IMR-90 (cell line): ENCODE measurements at regions not wholly inside any gene's neighbourhood (a gene's known extent, or its start where the extent isn't known, plus 50 kb on each side); places are given as distances from the start of the nearest gene placed in this dataset.

Experiments
- ATAC-seq: fragments of 200-7000 bp; cut with Tn5 transposase; 2 replicates; pipeline ENCODE4 v1.9.1; 2020; ENCODE audit warnings: low read depth, mild to moderate bottlenecking, moderate library complexity
- BruUV-seq: library from RNA; stranded (reverse); fragments of 400-500 nt; replicated peaks from 2 replicates; lab custom pipeline; 2021; lab: Mats Ljungman, UMichigan
- CTCF ChIA-PET: fragments of 300-600 bp; formaldehyde crosslinking; extraction: SDS; loops from one replicate; lab custom pipeline; 2021; ENCODE audit warnings: antibody characterized with exemption; lab: Yijun Ruan, JAX
- POLR2A ChIA-PET: fragments of 300-600 bp; sonication (Branson Sonifier 250); formaldehyde crosslinking; loops from one replicate; lab custom pipeline; 2022; ENCODE audit warnings: antibody characterized with exemption; ENCODE audit not compliant: unreplicated experiment; lab: Charles Lee
- DNase-seq: peaks from one replicate; pipeline ENCODE4 v3.0.0; 2013
- H2AFZ ChIP-seq: replicated peaks from 2 replicates; pipeline ENCODE3; 2013; ENCODE audit warnings: low read length, mild to moderate bottlenecking; ENCODE audit not compliant: poor library complexity
- H2AK5ac ChIP-seq: 2 replicates; pipeline ENCODE4 v1.6.1; 2013; ENCODE audit warnings: low read depth, low read length, inconsistent platforms
- H2AK9ac ChIP-seq: replicated peaks from 2 replicates; pipeline ENCODE3; 2013; ENCODE audit warnings: mild to moderate bottlenecking, low read depth, low read length, moderate library complexity; ENCODE audit not compliant: poor library complexity
- H2BK120ac ChIP-seq: 2 replicates; pipeline ENCODE4 v1.6.1; 2013; ENCODE audit warnings: low read depth, low read length, inconsistent platforms
- H2BK15ac ChIP-seq: 3 replicates; pipeline ENCODE4 v1.6.1; 2013; ENCODE audit warnings: low read depth, low read length, inconsistent platforms
- H2BK20ac ChIP-seq: 2 replicates; pipeline ENCODE4 v1.6.1; 2013; ENCODE audit warnings: low read depth, mild to moderate bottlenecking, inconsistent platforms, low read length, moderate library complexity
- H2BK5ac ChIP-seq: 2 replicates; pipeline ENCODE4 v1.6.1; 2013; ENCODE audit warnings: mild to moderate bottlenecking, low read depth, low read length, inconsistent platforms; ENCODE audit not compliant: poor library complexity, severe bottlenecking
- H3K14ac ChIP-seq: replicated peaks from 2 replicates; pipeline ENCODE4 v1.6.1; 2013; ENCODE audit warnings: low read depth, low read length, inconsistent platforms
- H3K18ac ChIP-seq: 2 replicates; pipeline ENCODE4 v1.6.1; 2013; ENCODE audit warnings: low read depth, low read length, control low read depth
- H3K23ac ChIP-seq: 2 replicates; pipeline ENCODE4 v1.6.1; 2013; ENCODE audit warnings: low read depth, low read length, inconsistent platforms
- H3K27ac ChIP-seq: 2 replicates; pipeline ENCODE4 v1.5.1; 2013; ENCODE audit warnings: mild to moderate bottlenecking, control low read depth, low read length; ENCODE audit not compliant: insufficient read depth
- H3K27me3 ChIP-seq: 2 replicates; pipeline ENCODE4 v1.6.1; 2013; ENCODE audit warnings: low read length; ENCODE audit not compliant: control insufficient read depth, insufficient read depth
- H3K36me3 ChIP-seq: 2 replicates; pipeline ENCODE4 v1.6.1; 2013; ENCODE audit warnings: low read length, mixed read lengths; ENCODE audit not compliant: control insufficient read depth, insufficient read depth
- H3K4ac ChIP-seq: 2 replicates; pipeline ENCODE4 v1.6.1; 2013; ENCODE audit warnings: low read depth, low read length, inconsistent platforms
- H3K4me1 ChIP-seq: 2 replicates; pipeline ENCODE4 v1.6.1; 2013; ENCODE audit warnings: low read length, mixed read lengths; ENCODE audit not compliant: control insufficient read depth, insufficient read depth
- H3K4me2 ChIP-seq: 2 replicates; pipeline ENCODE4 v1.6.1; 2013; ENCODE audit warnings: low read depth, mild to moderate bottlenecking, control low read depth, low read length, moderate library complexity
- H3K4me3 ChIP-seq: 2 replicates; pipeline ENCODE4 v1.5.1; 2013; ENCODE audit warnings: low read depth, mild to moderate bottlenecking, control low read depth, low read length, moderate library complexity; ENCODE audit not compliant: insufficient read depth
- H3K56ac ChIP-seq: 2 replicates; pipeline ENCODE4 v1.6.1; 2013; ENCODE audit warnings: low read length, inconsistent platforms; ENCODE audit not compliant: insufficient read depth; ENCODE audit errors: extremely low read depth
- H3K79me1 ChIP-seq, 2 experiments: 2 replicates each; pipeline ENCODE4 v1.6.1; 2013; ENCODE audit warnings: low read length in 2 of 2, inconsistent platforms in 1 of 2, low read depth in 1 of 2
- H3K9ac ChIP-seq: 2 replicates; pipeline ENCODE4 v1.6.1; 2013; ENCODE audit warnings: low read depth, low read length, control low read depth
- H3K9me1 ChIP-seq: 2 replicates; pipeline ENCODE4 v1.6.1; 2013; ENCODE audit warnings: low read length, inconsistent platforms; ENCODE audit not compliant: insufficient read depth
- H3K9me3 ChIP-seq: 2 replicates; pipeline ENCODE4 v1.6.1; 2013; ENCODE audit warnings: low read length; ENCODE audit not compliant: control insufficient read depth, insufficient read depth
- H4K20me1 ChIP-seq: 2 replicates; pipeline ENCODE4 v1.6.1; 2013; ENCODE audit warnings: low read length, inconsistent platforms; ENCODE audit not compliant: insufficient read depth
- H4K5ac ChIP-seq: 2 replicates; pipeline ENCODE4 v1.6.1; 2013; ENCODE audit warnings: mild to moderate bottlenecking, low read depth, low read length, control low read depth
- H4K8ac ChIP-seq, 2 experiments: 2 replicates each; pipeline ENCODE4 v1.6.1; 2013; ENCODE audit warnings: low read depth in 2 of 2, low read length in 2 of 2, control low read depth in 1 of 2, inconsistent platforms in 1 of 2
- H4K91ac ChIP-seq: 2 replicates; pipeline ENCODE4 v1.6.1; 2013; ENCODE audit warnings: low read depth, low read length, inconsistent platforms; ENCODE audit not compliant: insufficient read depth
- BHLHE40 ChIP-seq: fragments of 150-350 bp; IDR thresholded peaks from 2 replicates; pipeline ENCODE4 v1.6.1; 2016; ENCODE audit warnings: mild to moderate bottlenecking, low read depth, low read length
- CEBPB ChIP-seq: IDR thresholded peaks from 2 replicates; pipeline ENCODE4 v1.6.1; 2012; ENCODE audit warnings: low read depth, low read length, improper control_type of control experiment
- CHD1 ChIP-seq: IDR thresholded peaks from 2 replicates; pipeline ENCODE4 v1.6.1; 2012; ENCODE audit warnings: low read depth, low read length, improper control_type of control experiment
- CTCF ChIP-seq: conservative IDR thresholded peaks from 2 replicates; pipeline ENCODE4 v1.5.1; 2012; ENCODE audit warnings: mild to moderate bottlenecking, low read depth, low read length, improper control_type of control experiment
- FOS ChIP-seq: fragments of 150-350 bp; IDR thresholded peaks from 2 replicates; pipeline ENCODE4 v1.6.1; 2016; ENCODE audit warnings: low read depth, low read length
- MAFK ChIP-seq: IDR thresholded peaks from 2 replicates; pipeline ENCODE4 v1.6.1; 2012; ENCODE audit warnings: low read depth, low read length, improper control_type of control experiment
- MAZ ChIP-seq: IDR thresholded peaks from 2 replicates; pipeline ENCODE4 v1.6.1; 2012; ENCODE audit warnings: low read depth, mild to moderate bottlenecking, low read length, improper control_type of control experiment, moderate library complexity, borderline replicate concordance
- MXI1 ChIP-seq: IDR thresholded peaks from 2 replicates; pipeline ENCODE4 v1.6.1; 2012; ENCODE audit warnings: low read depth, mild to moderate bottlenecking, low read length, moderate library complexity, borderline replicate concordance
- NFE2L2 ChIP-seq: fragments of 150-350 bp; IDR thresholded peaks from 2 replicates; pipeline ENCODE4 v1.6.1; 2016; ENCODE audit warnings: low read depth, mild to moderate bottlenecking, low read length
- RCOR1 ChIP-seq: IDR thresholded peaks from 2 replicates; pipeline ENCODE4 v1.6.1; 2012; ENCODE audit warnings: mild to moderate bottlenecking, low read length, improper control_type of control experiment; ENCODE audit not compliant: insufficient replicate concordance
- RFX5 ChIP-seq: IDR thresholded peaks from 2 replicates; pipeline ENCODE4 v1.8.0; 2012; ENCODE audit warnings: low read depth, mild to moderate bottlenecking, low read length, moderate library complexity
- SMC3 ChIP-seq: fragments of 150-350 bp; IDR thresholded peaks from 2 replicates; pipeline ENCODE4 v1.6.1; 2016; ENCODE audit warnings: low read depth, mild to moderate bottlenecking, antibody characterized with exemption, low read length, moderate library complexity
- WGBS, 2 experiments: methylation state at CpG; one replicate each; pipeline versions ENCODE4 v1.1.5 to v1.1.7; 2013; ENCODE audit warnings: missing lambda C conversion rate in 2 of 2; ENCODE audit not compliant: insufficient read length in 1 of 2; ENCODE audit errors: extremely low coverage in 2 of 2; 5-methylcytosine and 5-hydroxymethylcytosine counted together
- dilution Hi-C: fragments of 300-500 bp; cut with HindIII; formaldehyde crosslinking; loops from one replicate; pipeline ENCODE4 v1.14.3; 2018; ENCODE audit warnings: low sequenced_read_pairs; ENCODE audit not compliant: unreplicated experiment
- in situ Hi-C: fragments of 300-500 bp; cut with MboI; formaldehyde crosslinking; loops from 3 replicates; pipeline ENCODE4 v1.14.3; 2019; ENCODE audit warnings: low sequenced_read_pairs, inconsistent platforms, mixed read lengths
- intact Hi-C: fragments of 100-400 bp; cut with micrococcal nuclease; formaldehyde crosslinking; loops from 2 replicates; pipeline ENCODE4 v1.10.0; 2022
- TF ChIP-seq, protein P1 (sequence below): fragments of 150-350 bp; IDR thresholded peaks from 2 replicates; pipeline ENCODE4 v1.6.1; 2017; ENCODE audit warnings: mild to moderate bottlenecking, antibody characterized with exemption, low read length, low read depth

DNA sequence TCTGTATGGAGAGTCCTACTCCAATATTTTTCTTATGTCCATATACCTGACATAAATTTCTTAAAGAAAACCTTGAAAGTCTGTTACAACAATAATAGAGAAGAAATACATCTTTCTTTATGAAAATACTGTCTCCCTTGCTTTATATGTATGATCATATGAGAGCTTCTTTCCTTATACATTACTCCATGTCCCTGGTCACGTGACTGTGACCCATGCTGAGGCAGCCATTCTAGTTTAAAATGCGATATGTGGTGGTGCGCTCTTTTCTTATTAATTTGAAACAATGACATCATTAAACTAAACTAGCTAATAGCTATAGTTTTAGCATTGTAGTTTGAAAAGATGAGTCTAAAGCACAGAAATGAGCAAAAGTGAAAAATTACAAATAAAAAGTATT, 1120.3 kb upstream of the PRR20A start:
- Histone ChIP-seq H4K91ac (no peak overlapping the region), H3K4me1 (no peaks in the 10 kb centered on the region), H3K9me1 (no peaks in the 10 kb centered on the region), H2BK5ac (no peak overlapping the region), H2AK9ac (no peak overlapping the region), H2BK15ac (no peak overlapping the region), H3K36me3 (no peaks in the 10 kb centered on the region), H3K56ac (no peak overlapping the region), H3K4ac (no peak overlapping the region), H3K79me1 (no peaks in the 10 kb centered on the region), H2BK20ac (no peak overlapping the region), H3K27me3 (no peaks in the 10 kb centered on the region), H4K5ac (no peak overlapping the region), H3K18ac (no peak overlapping the region), H3K4me3 (no peak overlapping the region), H3K4me2 (no peak overlapping the region), H4K20me1 (no peaks in the 10 kb centered on the region), H2BK120ac (no peak overlapping the region), H3K27ac (no peak overlapping the region), H3K9me3 (peaks cover 7% of the 10 kb centered on the region; the same call in 1 of the 2 replicates), H3K23ac (no peak overlapping the region), H2AFZ (no peak overlapping the region), H3K14ac (no peak overlapping the region), H3K9ac (no peak overlapping the region), H2AK5ac (no peak overlapping the region), H4K8ac (no peak overlapping the region)
- no peak for DNase-seq
- no peak for ATAC-seq
- no TSS peak for BruUV-seq
- dilution Hi-C loops (no loop called here), in situ Hi-C loops (no loop called here), intact Hi-C loops (no loop called here)
- CTCF ChIA-PET = no interaction called here
- TF ChIP-seq RFX5 (no peak), SMC3 (no peak), MAZ (no peak), MAFK (no peak), CHD1 (no peak), MXI1 (no peak), FOS (no peak), CTCF (no peak), CEBPB (no peak), NFE2L2 (no peak), BHLHE40 (no peak), RCOR1 (no peak)
- TF ChIP-seq, protein P1, sequence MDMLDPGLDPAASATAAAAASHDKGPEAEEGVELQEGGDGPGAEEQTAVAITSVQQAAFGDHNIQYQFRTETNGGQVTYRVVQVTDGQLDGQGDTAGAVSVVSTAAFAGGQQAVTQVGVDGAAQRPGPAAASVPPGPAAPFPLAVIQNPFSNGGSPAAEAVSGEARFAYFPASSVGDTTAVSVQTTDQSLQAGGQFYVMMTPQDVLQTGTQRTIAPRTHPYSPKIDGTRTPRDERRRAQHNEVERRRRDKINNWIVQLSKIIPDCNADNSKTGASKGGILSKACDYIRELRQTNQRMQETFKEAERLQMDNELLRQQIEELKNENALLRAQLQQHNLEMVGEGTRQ = no peak
- WGBS, 2 experiments = no CpG with 5 or more reads among the region's 3 CpGs
- POLR2A ChIA-PET = no interaction called here
